ENCODE measurements at regions not wholly inside any gene's neighbourhood (a gene's known extent, or its start where the extent isn't known, plus 50 kb on each side); places are given as distances from the start of the nearest gene placed in this dataset.

GRCh38 chr15:77808075-77808474 lies 175.4 kb upstream of the LINGO1 start:
- no peak for TF ChIP-seq CTCF (IDR thresholded peaks at IDR 0.05; ENCODE audit: insufficient read depth, low read depth, low read length, missing control alignments)
- no peak overlapping the region for H3K4me3 ChIP-seq (ENCODE audit: low read depth, low read length)
- no peak for DNase-seq (ENCODE audit: low read depth)

DNA sequence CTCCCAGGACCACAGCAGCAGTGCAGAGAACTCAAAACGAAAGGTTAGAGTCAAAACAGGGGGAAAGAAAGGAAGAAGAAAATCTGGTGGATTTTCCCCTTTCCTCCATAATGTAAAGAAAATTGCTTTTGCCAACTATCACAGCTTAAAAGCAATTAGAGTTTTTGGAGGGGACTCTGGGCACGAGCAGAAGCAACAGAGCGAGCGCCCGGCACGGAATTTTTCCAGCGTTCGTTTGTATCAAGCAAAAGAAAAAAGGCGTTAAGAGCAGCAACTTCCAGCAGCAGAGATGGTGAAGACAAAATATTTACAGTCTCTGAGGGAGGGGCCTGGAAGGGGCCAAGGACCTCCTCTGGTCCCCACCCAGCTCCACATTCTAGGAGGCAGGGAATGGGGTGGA lies 174.9 kb upstream of the LINGO1 start:
- DNase-seq (ENCODE audit: low read depth), result no peak
- no peak for TF ChIP-seq CTCF (IDR thresholded peaks at IDR 0.05; ENCODE audit: insufficient read depth, low read depth, low read length, missing control alignments)
- H3K4me3 ChIP-seq (ENCODE audit: low read depth, low read length), result no peak overlapping the region

GRCh38 chr15:77807115-77807514 lies 174.4 kb upstream of the LINGO1 start:
- no peak overlapping the region for H3K4me3 ChIP-seq (ENCODE audit: low read depth, low read length)
- no peak for DNase-seq (ENCODE audit: low read depth)
- TF ChIP-seq CTCF (IDR thresholded peaks at IDR 0.05; ENCODE audit: insufficient read depth, low read depth, low read length, missing control alignments), result no peak

- H3K4me3 ChIP-seq (ENCODE audit: low read depth, low read length), result no peak overlapping the region
- TF ChIP-seq CTCF (IDR thresholded peaks at IDR 0.05; ENCODE audit: insufficient read depth, low read depth, low read length, missing control alignments), result no peak
- DNase-seq (ENCODE audit: low read depth), result no peak
These were observed 171.5 kb upstream of the LINGO1 start for GRCh38 chr15:77804210-77804609.

DNA sequence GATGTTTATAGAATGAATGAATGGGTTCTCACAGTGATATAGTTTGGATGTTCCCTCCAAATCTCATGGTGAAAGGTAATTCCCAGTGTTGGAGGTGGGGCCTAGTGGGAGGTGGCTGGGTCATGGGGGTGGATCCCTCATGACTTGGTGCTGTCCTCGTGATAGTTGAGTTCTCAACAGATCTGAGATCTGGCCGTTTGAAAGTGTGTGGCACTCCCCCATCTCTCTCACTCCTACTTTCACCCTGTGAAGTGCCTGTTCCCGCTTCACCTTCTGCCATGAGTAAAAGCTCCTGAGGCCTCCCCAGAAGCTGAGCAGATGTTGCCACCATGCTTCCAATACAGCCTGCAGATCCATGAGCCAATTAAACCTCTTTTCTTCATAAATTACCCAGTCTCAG lies 170.8 kb upstream of the LINGO1 start:
- no peak for TF ChIP-seq CTCF (IDR thresholded peaks at IDR 0.05; ENCODE audit: insufficient read depth, low read depth, low read length, missing control alignments)
- no peak for DNase-seq (ENCODE audit: low read depth)
- H3K4me3 ChIP-seq (ENCODE audit: low read depth, low read length), result no peak overlapping the region

GRCh38 chr15:77800305-77800704 lies 167.6 kb upstream of the LINGO1 start:
- DNase-seq (ENCODE audit: low read depth), result no peak

More at GRCh38 chr15:77800305-77800704, 167.6 kb upstream of the LINGO1 start:
- H3K4me3 ChIP-seq (ENCODE audit: low read depth, low read length), result no peak overlapping the region
- TF ChIP-seq CTCF (IDR thresholded peaks at IDR 0.05; ENCODE audit: insufficient read depth, low read depth, low read length, missing control alignments), result no peak

Data from GM12865 (cell line).